ENCODE measurements at regions not wholly inside any gene's neighbourhood (a gene's known extent, or its start where the extent isn't known, plus 50 kb on each side); places are given as distances from the start of the nearest gene placed in this dataset.
"Not testable (repeated sequence)": the region's sequence is repeated elsewhere in the genome, so short reads cannot be mapped to it uniquely, and the experiment has no call there.

DNA sequence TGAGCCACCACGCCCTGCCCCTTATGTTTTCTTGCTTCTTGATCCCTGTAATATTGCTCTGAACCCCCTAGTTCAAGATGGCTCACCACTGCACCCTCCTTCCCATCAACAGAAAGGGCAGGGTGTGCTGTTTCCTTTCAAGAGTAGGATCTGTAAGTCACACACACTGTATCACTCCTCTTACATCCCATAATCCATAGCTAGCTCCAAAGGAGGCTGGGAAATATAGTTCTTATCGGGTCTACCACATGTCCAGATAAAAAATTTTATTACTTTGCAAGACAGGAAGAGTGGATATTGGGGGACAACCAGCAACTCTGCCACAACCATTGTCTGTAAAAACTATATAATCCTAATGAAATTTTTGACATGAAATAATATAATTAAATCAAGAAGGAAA, 79.6 kb downstream of the C9orf50 start:
- H3K27me3 Mint-ChIP-seq (ENCODE audit: low read depth): no peaks in the 10 kb centered on the region
- no peak for DNase-seq (ENCODE audit: low spot score)
- H3K36me3 Mint-ChIP-seq (ENCODE audit: low read depth): peaks cover 2% of the 10 kb centered on the region
- peaks cover 7% of the 10 kb centered on the region for H3K9me3 Mint-ChIP-seq (ENCODE audit: low read depth)
- no peak overlapping the region for H3K4me3 Mint-ChIP-seq (ENCODE audit: unreplicated experiment)
- H3K27ac Mint-ChIP-seq (ENCODE audit: unreplicated experiment): no peak overlapping the region
- peaks cover 7% of the 10 kb centered on the region for H3K4me1 Mint-ChIP-seq (ENCODE audit: low read depth)
- TF ChIP-seq, protein P1, sequence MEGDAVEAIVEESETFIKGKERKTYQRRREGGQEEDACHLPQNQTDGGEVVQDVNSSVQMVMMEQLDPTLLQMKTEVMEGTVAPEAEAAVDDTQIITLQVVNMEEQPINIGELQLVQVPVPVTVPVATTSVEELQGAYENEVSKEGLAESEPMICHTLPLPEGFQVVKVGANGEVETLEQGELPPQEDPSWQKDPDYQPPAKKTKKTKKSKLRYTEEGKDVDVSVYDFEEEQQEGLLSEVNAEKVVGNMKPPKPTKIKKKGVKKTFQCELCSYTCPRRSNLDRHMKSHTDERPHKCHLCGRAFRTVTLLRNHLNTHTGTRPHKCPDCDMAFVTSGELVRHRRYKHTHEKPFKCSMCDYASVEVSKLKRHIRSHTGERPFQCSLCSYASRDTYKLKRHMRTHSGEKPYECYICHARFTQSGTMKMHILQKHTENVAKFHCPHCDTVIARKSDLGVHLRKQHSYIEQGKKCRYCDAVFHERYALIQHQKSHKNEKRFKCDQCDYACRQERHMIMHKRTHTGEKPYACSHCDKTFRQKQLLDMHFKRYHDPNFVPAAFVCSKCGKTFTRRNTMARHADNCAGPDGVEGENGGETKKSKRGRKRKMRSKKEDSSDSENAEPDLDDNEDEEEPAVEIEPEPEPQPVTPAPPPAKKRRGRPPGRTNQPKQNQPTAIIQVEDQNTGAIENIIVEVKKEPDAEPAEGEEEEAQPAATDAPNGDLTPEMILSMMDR (IDR thresholded peaks at IDR 0.05): no peak

GRCh38 chr9:129539446-129539845, 81.5 kb downstream of the C9orf50 start:
- H3K36me3 Mint-ChIP-seq (ENCODE audit: low read depth): peaks cover 2% of the 10 kb centered on the region
- H3K27me3 Mint-ChIP-seq (ENCODE audit: low read depth): no peaks in the 10 kb centered on the region
- TF ChIP-seq, protein P1 (IDR thresholded peaks at IDR 0.05): no peak
- H3K27ac Mint-ChIP-seq (ENCODE audit: unreplicated experiment): no peak overlapping the region
- H3K9me3 Mint-ChIP-seq (ENCODE audit: low read depth): peaks cover 7% of the 10 kb centered on the region
- no peak for DNase-seq (ENCODE audit: low spot score)
- H3K4me1 Mint-ChIP-seq (ENCODE audit: low read depth): no peaks in the 10 kb centered on the region
- H3K4me3 Mint-ChIP-seq (ENCODE audit: unreplicated experiment): no peak overlapping the region

GRCh38 chr9:129531860-129532402, 89.0 kb downstream of the C9orf50 start:
- H3K36me3 Mint-ChIP-seq (ENCODE audit: low read depth); DNase-seq (ENCODE audit: low spot score); H3K4me3 Mint-ChIP-seq (ENCODE audit: unreplicated experiment); H3K27me3 Mint-ChIP-seq (ENCODE audit: low read depth); H3K27ac Mint-ChIP-seq (ENCODE audit: unreplicated experiment); H3K4me1 Mint-ChIP-seq (ENCODE audit: low read depth): not testable (repeated sequence)
- peaks cover 11% of the 10 kb centered on the region for H3K9me3 Mint-ChIP-seq (ENCODE audit: low read depth)

GRCh38 chr9:129527955-129528354, 92.9 kb downstream of the C9orf50 start:
- H3K27ac Mint-ChIP-seq (ENCODE audit: unreplicated experiment); DNase-seq (ENCODE audit: low spot score); H3K27me3 Mint-ChIP-seq (ENCODE audit: low read depth); H3K4me1 Mint-ChIP-seq (ENCODE audit: low read depth); H3K36me3 Mint-ChIP-seq (ENCODE audit: low read depth); H3K4me3 Mint-ChIP-seq (ENCODE audit: unreplicated experiment): not testable (repeated sequence)
- H3K9me3 Mint-ChIP-seq (ENCODE audit: low read depth): peaks cover 11% of the 10 kb centered on the region

DNA sequence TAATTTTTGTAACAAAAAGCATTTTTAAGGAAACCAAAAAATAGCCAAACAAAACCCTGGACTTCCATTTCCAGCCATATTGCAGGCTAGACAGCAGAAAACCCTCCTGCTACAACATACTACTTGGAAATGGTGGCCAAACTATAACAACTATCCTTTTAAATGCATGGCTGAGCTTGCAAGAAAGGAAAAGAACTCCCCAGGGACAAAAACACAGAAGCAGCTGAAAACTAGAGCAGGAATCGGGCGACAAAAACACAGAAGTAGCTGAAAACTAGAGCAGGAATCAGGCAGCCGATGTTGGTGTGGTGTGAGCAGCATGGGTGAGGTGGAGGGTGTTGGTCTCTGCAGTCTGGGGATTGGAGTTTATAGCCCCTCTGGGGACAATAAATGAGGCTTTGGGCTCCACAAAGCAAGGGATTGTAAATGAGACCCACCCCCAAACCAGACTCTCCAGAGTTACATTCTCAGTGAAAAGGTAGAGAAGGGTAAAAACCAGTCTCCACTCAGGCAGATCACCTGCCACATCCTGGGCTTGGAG, 95.2 kb downstream of the C9orf50 start:
- DNase-seq (ENCODE audit: low spot score): no peak
- TF ChIP-seq, protein P1 (IDR thresholded peaks at IDR 0.05): no peak
- no peaks in the 10 kb centered on the region for H3K27me3 Mint-ChIP-seq (ENCODE audit: low read depth)
- H3K4me1 Mint-ChIP-seq (ENCODE audit: low read depth): peaks cover 7% of the 10 kb centered on the region
- H3K4me3 Mint-ChIP-seq (ENCODE audit: unreplicated experiment): no peak overlapping the region
- peaks cover 5% of the 10 kb centered on the region for H3K9me3 Mint-ChIP-seq (ENCODE audit: low read depth)
- H3K27ac Mint-ChIP-seq (ENCODE audit: unreplicated experiment): no peak overlapping the region
- H3K36me3 Mint-ChIP-seq (ENCODE audit: low read depth): peaks cover 3% of the 10 kb centered on the region

GRCh38 chr9:129524582-129525270, 96.2 kb downstream of the C9orf50 start:
- Mint-ChIP-seq H3K4me3 (ENCODE audit: unreplicated experiment) (no peak overlapping the region), H3K27me3 (ENCODE audit: low read depth) (no peaks in the 10 kb centered on the region), H3K4me1 (ENCODE audit: low read depth) (peaks cover 7% of the 10 kb centered on the region), H3K9me3 (ENCODE audit: low read depth) (peaks cover 5% of the 10 kb centered on the region), H3K36me3 (ENCODE audit: low read depth) (peaks cover 3% of the 10 kb centered on the region), H3K27ac (ENCODE audit: unreplicated experiment) (no peak overlapping the region)
- TF ChIP-seq, protein P1 (IDR thresholded peaks at IDR 0.05): no peak
- no peak for DNase-seq (ENCODE audit: low spot score)

All from chondrocyte (in vitro differentiated cells).